Astrocyte (in vitro differentiated cells and primary cell): ENCODE measurements at regions not wholly inside any gene's neighbourhood (a gene's known extent, or its start where the extent isn't known, plus 50 kb on each side); places are given as distances from the start of the nearest gene placed in this dataset.

Source experiments
- EZH2 ChIP-seq: IDR thresholded peaks from 2 replicates; pipeline ENCODE4 v1.6.1; 2012; ENCODE audit warnings: mild to moderate bottlenecking, low read length, inconsistent platforms; ENCODE audit not compliant: insufficient read depth
- TF ChIP-seq, protein P1 (sequence below): IDR thresholded peaks from 2 replicates; pipeline ENCODE4 v1.5.1; 2011; ENCODE audit warnings: low read depth, mild to moderate bottlenecking, inconsistent platforms, low read length, moderate library complexity; ENCODE audit not compliant: insufficient read depth

DNA sequence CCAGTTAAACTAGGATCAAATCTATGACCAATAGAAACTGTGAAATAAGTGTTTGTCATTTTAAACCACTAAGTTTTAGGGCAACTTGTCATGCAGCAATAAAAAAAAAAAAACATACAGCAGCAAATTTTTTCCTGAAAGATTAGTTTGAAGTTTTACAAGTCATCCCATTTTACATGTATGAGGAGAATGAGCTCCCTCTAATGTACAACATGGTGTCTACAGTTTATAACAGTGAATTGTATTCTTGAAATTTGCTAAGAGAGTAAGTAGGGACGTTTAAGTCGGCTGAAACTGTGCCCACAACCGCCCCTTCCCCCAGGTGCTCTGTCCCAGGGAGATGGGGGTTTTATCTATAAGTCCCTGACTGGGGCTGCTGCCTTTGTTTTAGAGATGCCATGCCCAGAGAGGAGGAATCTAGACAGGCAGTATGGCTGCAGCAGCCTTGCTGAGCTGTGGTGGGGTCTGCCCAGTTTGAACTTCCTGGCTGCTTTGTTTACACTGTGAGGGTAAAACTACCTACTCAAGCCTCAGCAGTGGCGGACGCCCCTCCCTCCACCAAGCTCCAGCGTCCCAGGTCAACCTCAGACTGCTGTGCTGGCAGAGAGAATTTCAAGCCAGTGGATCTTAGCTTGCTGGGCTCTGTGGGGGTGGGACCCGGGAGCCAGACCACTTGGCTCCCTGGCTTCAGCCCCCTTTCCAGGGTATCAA is 499.3 kb upstream of the CT83 start:
- TF ChIP-seq, protein P1, sequence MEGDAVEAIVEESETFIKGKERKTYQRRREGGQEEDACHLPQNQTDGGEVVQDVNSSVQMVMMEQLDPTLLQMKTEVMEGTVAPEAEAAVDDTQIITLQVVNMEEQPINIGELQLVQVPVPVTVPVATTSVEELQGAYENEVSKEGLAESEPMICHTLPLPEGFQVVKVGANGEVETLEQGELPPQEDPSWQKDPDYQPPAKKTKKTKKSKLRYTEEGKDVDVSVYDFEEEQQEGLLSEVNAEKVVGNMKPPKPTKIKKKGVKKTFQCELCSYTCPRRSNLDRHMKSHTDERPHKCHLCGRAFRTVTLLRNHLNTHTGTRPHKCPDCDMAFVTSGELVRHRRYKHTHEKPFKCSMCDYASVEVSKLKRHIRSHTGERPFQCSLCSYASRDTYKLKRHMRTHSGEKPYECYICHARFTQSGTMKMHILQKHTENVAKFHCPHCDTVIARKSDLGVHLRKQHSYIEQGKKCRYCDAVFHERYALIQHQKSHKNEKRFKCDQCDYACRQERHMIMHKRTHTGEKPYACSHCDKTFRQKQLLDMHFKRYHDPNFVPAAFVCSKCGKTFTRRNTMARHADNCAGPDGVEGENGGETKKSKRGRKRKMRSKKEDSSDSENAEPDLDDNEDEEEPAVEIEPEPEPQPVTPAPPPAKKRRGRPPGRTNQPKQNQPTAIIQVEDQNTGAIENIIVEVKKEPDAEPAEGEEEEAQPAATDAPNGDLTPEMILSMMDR = no peak
- TF ChIP-seq EZH2 = no peak
